Upper lobe of right lung (tissue), 1 donor: ENCODE measurements at regions not wholly inside any gene's neighbourhood (a gene's known extent, or its start where the extent isn't known, plus 50 kb on each side); places are given as distances from the start of the nearest gene placed in this dataset.

Experiments used
- ATAC-seq: fragments of 200-7000 bp; cut with Tn5 transposase; one replicate; pipeline ENCODE4 v1.9.1; 2020; ENCODE audit warnings: mild to moderate bottlenecking, moderate library complexity
- DNase-seq: peaks from one replicate; pipeline ENCODE4 v3.0.0-alpha.2; 2020
- H3K27ac ChIP-seq: fragments of 200-600 bp; one replicate; pipeline ENCODE4 v1.8.0; 2022
- H3K27me3 ChIP-seq: fragments of 200-600 bp; one replicate; pipeline ENCODE4 v1.8.0; 2022; ENCODE audit warnings: mild to moderate bottlenecking
- H3K36me3 ChIP-seq: fragments of 200-600 bp; one replicate; pipeline ENCODE4 v1.8.0; 2022
- H3K4me1 ChIP-seq: fragments of 200-600 bp; one replicate; pipeline ENCODE4 v1.8.0; 2022
- H3K4me3 ChIP-seq: fragments of 200-600 bp; one replicate; pipeline ENCODE4 v1.8.0; 2022; ENCODE audit warnings: mild to moderate bottlenecking
- H3K9me3 ChIP-seq: fragments of 200-600 bp; one replicate; pipeline ENCODE4 v1.8.0; 2022
- intact Hi-C: fragments of 100-400 bp; cut with DNase I; formaldehyde crosslinking; loops from one replicate; pipeline ENCODE4 v1.11.0; 2022
- TF ChIP-seq, protein P1 (sequence below): fragments of 200-600 bp; IDR thresholded peaks from one replicate; pipeline ENCODE4 v1.8.0; 2022; ENCODE audit warnings: antibody characterized with exemption
- donor health status: DM: no; HTN: yes; CAD: no; lungs with severe emphysema.

GRCh38 chr15:45762726-45763125, 127.9 kb downstream of the SQOR start:
- no peaks in the 10 kb centered on the region for H3K4me1 ChIP-seq

DNA sequence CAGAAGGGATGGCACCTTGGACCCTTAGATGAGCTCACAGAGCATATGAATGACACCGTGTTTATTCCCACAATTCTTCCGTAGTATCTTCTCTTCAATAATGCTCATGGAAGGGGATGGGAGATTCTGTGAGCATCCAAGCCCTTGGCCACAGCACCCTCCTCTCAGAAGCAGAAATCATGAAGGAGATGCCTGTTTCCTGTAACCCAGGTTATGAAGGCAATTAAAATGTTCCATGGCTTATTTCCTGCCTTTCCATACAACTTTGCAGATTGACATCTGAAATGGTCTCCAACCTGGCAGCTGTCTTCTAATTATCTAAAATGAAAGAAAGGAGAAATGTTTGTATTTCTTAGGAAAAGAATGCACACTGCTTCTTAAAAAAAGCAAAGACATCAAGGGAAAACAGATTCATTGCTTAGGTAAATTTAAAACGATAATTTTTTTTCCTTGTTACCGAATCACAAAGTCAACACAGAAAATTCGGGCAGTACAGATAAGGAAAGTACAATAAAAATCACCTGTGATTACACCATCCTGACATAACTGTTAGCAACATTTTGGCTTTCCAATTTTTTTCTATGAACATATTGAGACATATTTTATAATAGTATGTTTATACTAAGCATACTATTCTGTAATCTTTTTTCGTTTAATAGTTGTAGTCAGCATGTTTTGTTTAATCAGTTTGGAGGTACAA, 128.5 kb downstream of the SQOR start:
- Histone ChIP-seq H3K27me3 (no peaks in the 10 kb centered on the region), H3K36me3 (no peaks in the 10 kb centered on the region), H3K4me1 (no peaks in the 10 kb centered on the region), H3K9me3 (no peaks in the 10 kb centered on the region), H3K27ac (no peak overlapping the region), H3K4me3 (no peak overlapping the region)
- TF ChIP-seq, protein P1, sequence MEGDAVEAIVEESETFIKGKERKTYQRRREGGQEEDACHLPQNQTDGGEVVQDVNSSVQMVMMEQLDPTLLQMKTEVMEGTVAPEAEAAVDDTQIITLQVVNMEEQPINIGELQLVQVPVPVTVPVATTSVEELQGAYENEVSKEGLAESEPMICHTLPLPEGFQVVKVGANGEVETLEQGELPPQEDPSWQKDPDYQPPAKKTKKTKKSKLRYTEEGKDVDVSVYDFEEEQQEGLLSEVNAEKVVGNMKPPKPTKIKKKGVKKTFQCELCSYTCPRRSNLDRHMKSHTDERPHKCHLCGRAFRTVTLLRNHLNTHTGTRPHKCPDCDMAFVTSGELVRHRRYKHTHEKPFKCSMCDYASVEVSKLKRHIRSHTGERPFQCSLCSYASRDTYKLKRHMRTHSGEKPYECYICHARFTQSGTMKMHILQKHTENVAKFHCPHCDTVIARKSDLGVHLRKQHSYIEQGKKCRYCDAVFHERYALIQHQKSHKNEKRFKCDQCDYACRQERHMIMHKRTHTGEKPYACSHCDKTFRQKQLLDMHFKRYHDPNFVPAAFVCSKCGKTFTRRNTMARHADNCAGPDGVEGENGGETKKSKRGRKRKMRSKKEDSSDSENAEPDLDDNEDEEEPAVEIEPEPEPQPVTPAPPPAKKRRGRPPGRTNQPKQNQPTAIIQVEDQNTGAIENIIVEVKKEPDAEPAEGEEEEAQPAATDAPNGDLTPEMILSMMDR, result no peak
- intact Hi-C loops, result no loop called here
- ATAC-seq, result no peak
- DNase-seq, result no peak

More at GRCh38 chr15:45762726-45763125, 127.9 kb downstream of the SQOR start:
- no peak overlapping the region for H3K4me3 ChIP-seq
- no peaks in the 10 kb centered on the region for H3K27me3 ChIP-seq
- no peaks in the 10 kb centered on the region for H3K36me3 ChIP-seq
- H3K27ac ChIP-seq, result no peak overlapping the region
- intact Hi-C loops, result no loop called here
- H3K9me3 ChIP-seq, result no peaks in the 10 kb centered on the region
- no peak for DNase-seq
- no peak for ATAC-seq
- TF ChIP-seq, protein P1, result no peak

DNA sequence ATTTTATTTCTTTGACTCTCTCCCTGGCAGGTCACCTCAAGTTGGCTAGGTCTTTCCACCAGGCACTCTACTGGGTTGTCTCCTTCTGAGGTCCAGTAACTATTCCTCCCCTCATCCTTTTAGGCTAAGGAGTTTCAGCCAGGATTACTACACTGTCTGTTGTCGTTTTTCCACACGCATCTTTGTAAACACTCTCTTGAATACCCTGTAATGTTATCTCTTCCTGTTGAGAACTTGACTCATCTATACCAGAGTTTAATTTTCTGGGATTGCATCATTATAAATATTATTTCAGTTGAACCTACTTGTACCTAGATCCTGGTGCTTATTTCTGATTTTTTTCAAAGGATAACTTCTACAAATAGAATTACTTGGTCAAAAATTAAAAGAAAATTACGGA, 138.3 kb downstream of the SQOR start:
- H3K36me3 ChIP-seq, result no peaks in the 10 kb centered on the region
- no peak overlapping the region for H3K27ac ChIP-seq
- H3K27me3 ChIP-seq, result peaks cover 4% of the 10 kb centered on the region
- intact Hi-C loops, result no loop called here
- DNase-seq, result no peak
- TF ChIP-seq, protein P1, result no peak
- H3K9me3 ChIP-seq, result no peaks in the 10 kb centered on the region
- no peak for ATAC-seq
- no peaks in the 10 kb centered on the region for H3K4me1 ChIP-seq
- H3K4me3 ChIP-seq, result no peak overlapping the region

- H3K4me3 ChIP-seq, result no peak overlapping the region
- no peaks in the 10 kb centered on the region for H3K4me1 ChIP-seq
- ATAC-seq, result no peak
- no peaks in the 10 kb centered on the region for H3K9me3 ChIP-seq
- DNase-seq, result no peak
- H3K36me3 ChIP-seq, result no peaks in the 10 kb centered on the region
- TF ChIP-seq, protein P1, result no peak
- no peak overlapping the region for H3K27ac ChIP-seq
- H3K27me3 ChIP-seq, result peaks cover 4% of the 10 kb centered on the region
- intact Hi-C loops, result no loop called here
Measured at GRCh38 chr15:45776772-45777171, 141.9 kb downstream of the SQOR start.

GRCh38 chr15:45777781-45778180, 143.0 kb downstream of the SQOR start:
- H3K36me3 ChIP-seq, result no peaks in the 10 kb centered on the region
- ATAC-seq (no peak), DNase-seq (no peak)
- H3K9me3 ChIP-seq, result no peaks in the 10 kb centered on the region
- no peak overlapping the region for H3K27ac ChIP-seq
- no peaks in the 10 kb centered on the region for H3K4me1 ChIP-seq
- H3K27me3 ChIP-seq, result peaks cover 4% of the 10 kb centered on the region
- intact Hi-C loops, result no loop called here
- TF ChIP-seq, protein P1, result no peak
- no peak overlapping the region for H3K4me3 ChIP-seq

DNA sequence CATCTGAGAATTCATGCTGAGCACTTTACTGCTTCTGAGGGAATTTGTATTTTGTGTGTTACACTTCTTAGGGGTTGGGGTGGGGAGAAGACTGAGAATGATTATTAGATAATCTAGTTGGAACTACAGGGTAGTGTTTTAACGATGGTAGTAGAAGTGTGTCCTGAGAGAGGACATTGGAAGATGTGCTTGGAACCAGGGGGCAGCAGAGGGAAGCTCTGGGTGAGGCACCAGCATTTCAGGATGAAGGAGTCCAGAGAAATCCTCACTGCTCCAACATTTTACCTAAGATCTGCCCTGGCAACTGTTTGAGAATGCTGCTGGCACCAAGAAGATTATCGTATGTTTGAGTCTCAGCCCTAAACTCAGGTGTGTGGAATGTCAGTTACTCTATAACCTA, 145.5 kb downstream of the SQOR start:
- ATAC-seq (no peak), DNase-seq (no peak)
- no peaks in the 10 kb centered on the region for H3K4me1 ChIP-seq
- TF ChIP-seq, protein P1, result no peak
- H3K36me3 ChIP-seq, result no peaks in the 10 kb centered on the region
- intact Hi-C loops, result no loop called here
- no peaks in the 10 kb centered on the region for H3K27me3 ChIP-seq
- H3K4me3 ChIP-seq, result no peak overlapping the region
- no peaks in the 10 kb centered on the region for H3K9me3 ChIP-seq
- H3K27ac ChIP-seq, result no peak overlapping the region
